ENCODE measurements at regions not wholly inside any gene's neighbourhood (a gene's known extent, or its start where the extent isn't known, plus 50 kb on each side); places are given as distances from the start of the nearest gene placed in this dataset.

DNA sequence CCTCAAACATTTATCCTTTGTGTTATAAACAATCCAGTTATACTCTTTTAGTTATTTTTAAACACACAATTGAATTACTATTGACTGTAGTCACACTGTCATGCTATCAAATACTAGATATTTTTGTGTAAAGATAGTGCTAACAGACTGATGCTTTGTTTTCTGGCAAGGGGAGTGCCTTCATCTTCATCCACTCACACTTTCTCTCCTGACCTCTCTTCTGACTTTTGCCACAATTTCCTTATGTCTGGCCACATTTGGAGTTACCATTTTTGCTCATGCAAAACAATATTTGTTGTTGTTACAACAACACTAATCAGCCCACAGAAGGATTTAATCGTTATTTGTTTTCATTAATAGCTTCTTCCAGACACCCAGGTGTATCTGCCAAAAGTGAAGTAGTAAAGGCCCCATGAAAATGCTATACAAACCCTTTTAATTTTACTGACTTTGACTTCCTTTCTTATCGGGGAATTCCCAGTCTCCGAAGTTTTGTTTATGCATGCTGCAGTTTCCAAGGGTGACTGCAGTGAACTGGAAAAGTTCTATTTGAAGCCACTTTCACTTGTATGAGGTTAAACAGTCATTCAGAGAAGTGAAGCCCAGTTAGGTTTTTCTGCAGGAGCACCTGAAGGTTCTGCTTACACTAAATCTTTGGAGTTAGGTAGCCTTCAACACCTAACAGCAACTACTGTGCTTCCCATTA, 66.1 kb upstream of the FRY start:
- peak; percentile 37 for DNase-seq

GRCh38 chr13:31967155-31967554, 64.4 kb upstream of the FRY start:
- DNase-seq: no peak

DNA sequence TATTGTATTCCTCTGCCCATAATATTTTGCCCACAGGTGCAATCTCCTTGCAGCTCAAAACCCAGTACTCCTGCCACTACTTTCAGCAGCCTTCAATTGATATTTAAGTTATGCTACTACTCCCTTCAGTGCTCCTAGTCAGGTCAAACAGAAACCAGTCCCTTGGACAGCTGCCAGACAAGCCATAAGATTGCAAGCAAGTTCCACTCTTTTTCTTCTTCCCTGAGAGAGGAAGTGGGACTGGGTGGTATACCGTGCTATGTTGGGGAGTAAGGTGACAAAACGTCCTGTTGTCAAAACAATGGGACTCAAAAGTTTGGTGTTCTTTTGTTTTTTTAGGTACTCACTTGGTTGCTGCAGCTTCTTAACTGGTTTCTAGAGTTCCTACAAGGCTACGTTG, 63.1 kb upstream of the FRY start:
- no peak for DNase-seq

- peak; percentile 35 for DNase-seq
Observed at GRCh38 chr13:31970231-31970930, 61.2 kb upstream of the FRY start.

DNA sequence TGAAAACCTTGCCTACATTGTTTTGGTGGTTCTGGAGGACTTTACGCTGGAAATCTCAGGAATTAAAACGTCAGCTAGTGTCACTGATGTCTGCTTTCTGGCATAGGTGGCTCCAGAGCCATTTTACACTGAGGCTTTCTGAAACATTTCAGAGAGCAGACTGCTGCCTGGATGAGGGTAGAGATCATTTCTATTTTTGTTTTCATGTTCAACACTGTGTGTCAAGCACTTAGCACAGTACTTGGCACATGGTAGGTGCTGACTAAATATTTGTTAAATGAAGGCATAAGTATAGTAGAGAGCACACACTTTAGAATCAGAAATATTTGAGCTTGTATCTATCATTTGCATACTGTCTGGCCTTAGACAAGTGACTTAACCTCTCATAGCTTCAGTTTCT, 59.1 kb upstream of the FRY start:
- DNase-seq: no peak

DNA sequence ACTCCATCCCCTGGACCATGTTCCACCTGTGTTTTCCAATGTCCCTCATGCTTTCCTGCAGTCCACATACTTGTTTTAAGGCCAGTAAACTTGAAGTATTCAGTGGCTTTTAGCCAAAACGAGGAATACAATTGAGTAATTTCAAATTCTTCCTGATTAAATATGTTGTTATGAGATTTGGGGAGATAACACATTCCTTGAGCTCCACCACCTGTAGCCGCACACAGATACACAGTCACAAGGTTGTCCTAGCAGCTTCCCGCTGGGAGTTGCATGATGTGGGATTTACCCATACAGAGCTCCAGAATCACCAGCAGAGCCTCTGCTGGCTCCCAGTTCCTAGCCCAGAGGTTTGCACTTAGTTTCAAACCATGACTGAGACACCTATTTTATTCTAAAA, 53.6 kb upstream of the FRY start:
- no peak for DNase-seq

DNA sequence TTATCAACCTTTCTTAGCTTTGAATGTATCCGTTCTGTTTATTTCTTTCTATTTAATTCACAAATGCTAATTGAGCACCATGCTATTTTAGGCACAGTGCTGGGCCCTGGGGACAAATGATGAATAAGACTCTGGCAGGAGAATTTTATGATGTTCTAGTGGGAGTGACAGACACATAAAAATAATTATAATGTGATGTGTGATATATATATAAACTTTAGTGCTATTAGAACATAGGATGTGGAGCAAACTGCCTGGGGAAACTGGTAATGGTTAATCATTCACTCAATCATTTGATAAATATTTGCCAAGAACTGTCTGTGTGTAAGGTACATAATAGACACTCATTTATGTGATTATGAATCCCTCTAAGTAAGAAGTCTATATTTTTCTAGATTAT, 50.7 kb upstream of the FRY start:
- DNase-seq: no peak
